NCI-H82 treated with DMSO at 0.1 percent for 48 hours (cell line): ENCODE measurements at regions not wholly inside any gene's neighbourhood (a gene's known extent, or its start where the extent isn't known, plus 50 kb on each side); places are given as distances from the start of the nearest gene placed in this dataset.
"Not testable (repeated sequence)": the region's sequence is repeated elsewhere in the genome, so short reads cannot be mapped to it uniquely, and the experiment has no call there.

Source experiments
- DNase-seq: peaks from one replicate; lab custom pipeline; 2025; ENCODE audit not compliant: unreplicated experiment; lab: John Stamatoyannopoulos, UW

- peak; percentile 74 for DNase-seq
Measured at GRCh38 chr21:14617871-14618270, 71.8 kb upstream of the SAMSN1 start.

DNA sequence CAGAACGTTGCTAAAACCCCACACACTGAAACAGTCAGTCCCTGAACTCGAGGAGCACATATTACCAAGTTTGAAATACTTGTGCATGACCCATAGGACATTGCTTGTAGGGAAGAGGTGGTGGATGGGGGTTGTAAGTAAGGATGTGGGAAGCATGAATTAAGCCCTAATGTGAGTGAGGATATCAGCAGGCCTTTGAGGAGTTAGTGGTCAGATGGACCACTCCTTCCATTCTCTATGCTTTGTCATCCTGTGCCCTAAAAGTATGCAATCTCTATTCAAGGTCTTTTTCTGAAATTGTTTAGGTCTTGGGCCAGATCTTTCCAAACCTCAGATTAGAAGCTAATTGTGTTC lies 70.9 kb upstream of the SAMSN1 start:
- no peak for DNase-seq

- DNase-seq = no peak
Measured at GRCh38 chr21:14616380-14617039, 70.4 kb upstream of the SAMSN1 start.

DNA sequence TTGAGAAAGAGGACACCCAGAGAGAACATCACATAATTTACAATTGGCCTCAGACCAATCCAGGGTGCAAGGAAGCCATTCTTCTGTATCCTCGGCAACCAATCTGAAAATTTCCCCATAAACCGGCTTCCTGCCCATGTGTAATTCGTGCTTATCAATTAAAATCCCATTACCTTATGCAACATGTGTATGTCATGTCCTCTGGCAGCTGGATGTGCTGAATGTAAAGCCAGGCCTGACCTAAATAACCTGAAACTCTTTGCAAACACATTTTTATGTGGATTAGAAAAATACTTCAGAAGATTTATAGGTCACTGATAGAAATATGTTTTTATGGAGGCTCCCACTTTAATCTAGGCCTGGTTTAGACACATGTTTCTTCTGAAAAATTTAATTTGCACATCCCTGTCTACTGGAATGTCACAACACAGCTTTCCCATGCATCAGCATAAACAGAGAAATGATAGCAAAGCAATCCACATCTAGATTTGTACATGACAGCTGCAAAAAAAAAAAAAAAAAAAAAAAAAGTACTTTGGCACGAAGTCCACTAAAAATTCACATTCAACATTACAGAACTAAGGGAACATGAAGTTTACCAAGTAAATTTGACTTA lies 69.4 kb upstream of the SAMSN1 start:
- DNase-seq = no peak

- no peak for DNase-seq
Measured at GRCh38 chr21:14614287-14614686, 68.2 kb upstream of the SAMSN1 start.

DNA sequence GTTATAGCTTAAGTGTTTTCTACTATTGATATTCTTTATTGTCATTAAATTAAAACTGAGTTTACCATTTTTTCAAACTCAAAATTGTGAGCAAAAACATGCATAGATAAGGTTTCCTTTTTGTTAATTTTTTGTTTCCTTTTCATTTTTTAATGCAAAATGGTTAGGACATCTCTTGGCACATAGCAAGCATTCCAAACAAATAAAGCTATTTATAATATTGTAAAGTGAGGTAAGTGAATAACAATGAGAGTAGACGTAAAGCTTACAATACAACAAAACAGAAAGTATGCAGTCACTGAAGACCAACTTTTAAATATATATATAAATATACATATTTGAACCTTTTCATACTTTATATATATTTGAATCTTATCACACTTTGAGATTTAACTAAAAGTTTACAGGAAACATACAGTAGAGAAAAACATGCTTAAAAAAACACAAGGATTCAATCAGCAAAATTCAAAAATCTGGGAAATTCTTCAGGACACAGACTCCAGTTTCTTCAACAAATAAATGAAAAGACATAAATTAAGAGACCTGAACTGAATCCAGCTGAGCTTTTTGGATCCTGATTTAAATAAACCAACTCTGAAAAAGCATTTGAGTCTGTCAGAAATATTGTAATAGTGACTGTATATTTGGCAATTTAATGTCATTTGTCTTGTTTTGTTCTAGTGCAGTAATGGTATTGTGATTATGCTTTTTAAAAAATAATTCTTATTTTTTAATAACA lies 67.5 kb upstream of the SAMSN1 start:
- DNase-seq = no peak

- not testable (repeated sequence) for DNase-seq
Measured at GRCh38 chr21:14610119-14610518, 64.0 kb upstream of the SAMSN1 start.

DNA sequence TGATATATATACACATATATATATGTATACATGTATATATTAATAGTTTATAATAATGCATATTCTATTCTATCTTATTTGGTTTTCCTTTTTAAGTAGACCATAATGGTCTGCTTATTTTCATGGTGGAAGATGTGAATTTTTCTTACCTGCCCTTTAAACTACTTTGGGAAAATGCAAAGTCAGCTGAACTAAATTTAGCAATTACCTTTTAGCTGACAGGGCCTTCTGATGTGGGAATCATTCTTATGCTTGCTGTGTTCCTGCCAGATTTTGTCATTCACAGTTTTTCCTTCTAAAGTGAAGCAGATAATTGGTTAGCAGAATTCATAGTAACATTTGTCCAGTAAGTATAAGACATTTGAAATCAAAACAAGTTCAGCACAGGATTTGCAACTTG lies 63.2 kb upstream of the SAMSN1 start:
- no peak for DNase-seq

DNA sequence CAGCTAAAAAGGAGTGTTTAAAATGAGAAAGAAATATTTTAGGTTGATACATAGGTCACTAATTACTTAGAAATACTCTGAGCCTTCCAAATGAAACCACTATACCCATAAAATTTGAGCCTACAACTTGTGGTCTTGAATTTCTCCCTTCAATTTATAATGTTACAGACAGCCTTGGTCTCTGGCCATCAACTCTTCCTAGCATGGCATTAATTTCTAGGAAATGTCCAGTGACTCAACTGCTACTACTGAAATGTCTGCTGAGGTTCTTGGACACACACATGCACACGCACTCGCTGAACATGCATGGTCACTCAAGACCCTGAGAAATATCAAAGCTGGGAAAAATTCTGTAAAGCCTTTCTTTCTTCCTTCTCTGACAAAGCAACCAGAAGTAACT lies 61.1 kb upstream of the SAMSN1 start:
- DNase-seq = no peak

GRCh38 chr21:14603202-14603601 lies 57.1 kb upstream of the SAMSN1 start:
- DNase-seq = no peak

- no peak for DNase-seq
Measured at GRCh38 chr21:14602382-14602958, 56.4 kb upstream of the SAMSN1 start.

DNA sequence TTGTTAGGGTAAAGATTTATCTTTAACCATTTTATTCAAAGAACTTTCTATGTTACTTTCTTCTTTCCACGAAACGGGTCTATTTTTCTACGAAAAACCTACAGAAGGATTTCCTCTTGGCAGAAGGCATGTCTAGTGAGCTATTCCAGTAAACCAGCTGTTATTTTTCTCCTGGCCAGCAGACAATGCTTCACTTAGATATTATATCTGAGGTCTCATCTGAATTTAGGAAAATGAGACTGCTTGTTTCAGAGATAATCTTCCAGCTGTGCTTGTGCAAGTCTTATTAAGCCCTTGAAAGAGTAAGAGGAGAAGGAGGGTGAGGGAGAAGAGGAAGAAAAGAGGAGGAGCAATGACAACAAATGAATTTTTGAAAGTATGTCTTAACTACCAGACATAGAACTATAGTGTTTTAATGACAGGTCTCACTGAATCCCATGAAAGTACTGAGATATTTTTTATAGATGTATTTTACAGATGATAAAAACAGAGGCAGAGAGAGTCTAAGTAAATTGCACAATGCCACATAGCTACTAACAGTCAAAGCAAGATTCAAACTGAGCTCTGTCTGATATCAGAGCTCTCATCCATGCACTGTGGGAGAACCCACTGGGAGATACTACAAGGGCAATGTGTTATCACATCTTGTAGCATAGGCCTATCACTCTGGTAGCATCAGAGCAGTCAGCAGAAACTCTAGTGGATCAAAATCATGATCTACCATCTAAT lies 54.6 kb upstream of the SAMSN1 start:
- no peak for DNase-seq

DNA sequence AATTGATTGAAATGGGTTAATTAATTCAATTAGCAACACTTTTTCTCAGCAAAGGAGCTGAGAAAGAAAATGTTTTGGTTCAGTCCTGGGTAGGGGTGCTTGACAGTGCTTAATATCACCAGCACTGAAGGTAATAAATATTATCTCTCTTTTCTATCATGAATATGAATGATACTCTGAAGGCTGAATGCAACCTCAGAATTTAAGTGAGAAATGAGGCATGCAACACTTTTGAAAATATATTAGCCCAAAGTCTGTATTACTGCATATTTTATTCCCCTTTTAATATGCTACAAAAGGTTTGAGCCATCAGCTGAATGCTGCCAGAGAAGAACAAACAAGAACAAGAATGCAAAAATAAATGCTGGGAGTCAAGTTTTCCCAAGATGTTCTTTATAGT lies 52.0 kb upstream of the SAMSN1 start:
- DNase-seq = no peak
